DMS53 treated with DMSO at 0.1 percent for 48 hours (cell line): ENCODE measurements at regions not wholly inside any gene's neighbourhood (a gene's known extent, or its start where the extent isn't known, plus 50 kb on each side); places are given as distances from the start of the nearest gene placed in this dataset.
"Not testable (repeated sequence)": the region's sequence is repeated elsewhere in the genome, so short reads cannot be mapped to it uniquely, and the experiment has no call there.

ENCODE experiments used
- DNase-seq: peaks from one replicate; lab custom pipeline; 2025; ENCODE audit not compliant: unreplicated experiment; lab: John Stamatoyannopoulos, UW

DNA sequence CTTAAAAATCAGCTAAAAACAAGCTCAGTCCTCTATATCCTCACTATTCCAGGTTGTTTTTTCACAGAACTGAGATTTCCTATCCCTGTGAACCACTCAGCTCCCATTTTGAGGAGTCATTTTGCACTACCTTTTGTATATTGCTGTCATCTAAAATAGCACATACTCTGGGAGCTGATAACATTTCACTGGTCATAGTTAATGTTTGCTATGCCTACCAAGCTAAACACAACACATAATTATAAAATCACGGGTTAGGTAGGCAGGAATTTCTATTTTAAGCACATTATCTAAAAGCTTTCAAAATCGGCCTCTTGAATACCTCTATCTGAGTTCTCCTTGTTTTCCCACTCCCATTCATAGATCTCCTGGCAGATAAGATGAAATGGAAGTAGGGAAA, 882.0 kb upstream of the INTU start:
- no peak for DNase-seq

DNA sequence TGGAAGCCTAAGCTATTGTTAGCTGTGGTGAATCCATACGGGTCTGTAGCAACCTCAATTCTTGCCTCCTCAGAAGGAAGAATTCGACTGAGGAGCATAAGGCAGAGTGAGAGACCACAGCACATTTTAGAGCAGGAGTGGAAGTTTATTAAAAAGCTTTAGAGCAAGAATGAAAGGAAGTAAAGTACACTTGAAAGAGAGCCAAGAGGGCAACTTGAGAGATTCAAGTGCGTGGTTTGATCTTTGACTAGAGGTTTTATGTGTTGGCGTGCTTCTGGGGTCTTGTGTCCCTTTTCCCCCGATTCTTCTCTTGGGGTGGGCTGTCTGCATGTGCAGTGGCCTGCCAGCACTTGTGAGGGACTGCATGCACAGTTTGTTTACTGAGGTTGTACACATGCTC, 880.6 kb upstream of the INTU start:
- no peak for DNase-seq

DNA sequence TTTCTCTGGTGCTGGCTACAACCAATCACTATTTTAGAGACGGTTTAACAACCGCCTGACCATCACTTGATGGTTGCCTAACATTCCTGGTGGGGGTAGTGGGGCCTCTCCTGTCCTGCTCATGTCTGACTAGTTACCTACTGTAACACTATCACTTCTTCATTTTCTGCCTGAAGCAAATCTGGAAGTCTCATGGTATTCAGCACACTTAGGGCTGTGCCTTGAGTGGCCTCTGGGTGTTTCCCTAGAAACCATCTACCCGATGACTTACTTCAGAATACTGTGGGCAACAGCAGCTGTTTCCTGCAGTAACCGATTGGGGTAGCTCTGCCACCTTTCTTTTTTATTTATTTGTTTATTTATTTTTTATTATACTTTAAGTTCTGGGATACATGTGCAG, 880.1 kb upstream of the INTU start:
- no peak for DNase-seq

DNA sequence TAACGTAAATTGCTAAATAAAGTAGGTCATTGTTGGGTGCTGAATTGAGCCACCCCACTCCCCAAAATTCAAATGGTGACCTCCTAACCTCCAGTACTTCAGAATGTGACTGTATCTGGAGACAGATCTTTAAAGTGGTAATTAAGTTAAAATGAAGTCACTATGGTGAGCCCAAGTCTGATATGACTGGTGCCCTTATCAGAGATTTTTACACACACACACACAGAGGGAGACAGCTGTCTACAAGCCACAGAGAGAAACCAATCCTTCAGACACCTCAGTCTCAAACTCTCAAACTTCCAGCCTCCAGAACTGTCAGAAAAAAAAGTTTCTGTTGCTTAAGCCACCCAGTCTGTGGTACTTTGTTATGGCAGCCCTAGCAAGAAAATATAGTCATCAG, 879.2 kb upstream of the INTU start:
- DNase-seq, result no peak

DNA sequence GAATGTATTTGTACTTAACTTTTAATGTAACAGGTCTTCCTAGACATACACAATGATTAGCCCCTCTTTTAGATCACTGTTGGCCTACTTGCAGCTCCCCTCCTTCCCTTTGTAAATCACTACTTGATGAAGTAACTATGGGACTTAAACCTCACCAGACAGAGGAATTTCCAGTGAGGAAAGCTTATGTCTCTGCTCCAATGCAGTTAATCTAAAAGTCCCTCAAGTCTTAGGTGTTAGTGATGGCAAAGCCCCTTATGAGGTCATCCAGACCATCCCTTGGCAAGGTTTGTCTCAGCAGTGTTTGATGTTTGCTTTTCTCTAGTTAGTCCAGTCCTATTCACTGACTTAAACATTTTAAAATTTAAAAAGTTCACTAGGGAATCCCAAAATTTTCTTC, 877.3 kb upstream of the INTU start:
- no peak for DNase-seq

DNA sequence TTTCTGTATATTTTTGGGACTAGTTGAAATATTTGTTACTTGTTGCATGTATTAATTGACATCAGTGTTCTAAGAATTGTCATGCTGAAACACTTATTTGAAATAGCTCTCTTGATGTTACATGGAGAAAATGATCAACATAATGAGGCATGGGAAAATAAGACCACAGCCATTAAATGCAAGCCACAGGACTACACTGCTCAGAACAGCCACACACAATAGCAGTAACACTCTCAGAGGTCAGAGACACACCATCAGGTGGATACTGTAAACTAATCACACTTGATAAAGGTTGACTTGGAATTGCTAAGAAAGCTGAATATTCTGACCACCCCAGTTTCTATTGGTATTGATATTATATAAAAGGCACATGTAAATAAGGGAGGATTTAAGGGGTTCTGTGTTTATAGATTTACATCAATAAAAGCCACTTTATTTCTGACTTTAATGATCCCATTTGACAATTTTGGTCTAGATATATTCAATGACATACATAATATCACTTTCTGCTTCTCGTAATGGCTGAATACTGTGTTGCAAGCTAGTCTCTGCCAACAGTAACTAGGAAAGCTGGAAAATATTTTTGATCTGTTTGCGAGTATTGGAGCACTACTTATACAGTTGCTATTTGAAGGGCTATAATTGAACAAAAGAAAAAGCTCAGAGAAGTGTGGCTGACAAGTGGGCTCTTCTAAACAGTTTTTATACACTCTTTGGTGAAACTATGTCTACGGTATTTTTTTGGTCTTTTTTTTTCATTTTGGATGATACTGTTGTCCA, 876.5 kb upstream of the INTU start:
- DNase-seq, result no peak

DNA sequence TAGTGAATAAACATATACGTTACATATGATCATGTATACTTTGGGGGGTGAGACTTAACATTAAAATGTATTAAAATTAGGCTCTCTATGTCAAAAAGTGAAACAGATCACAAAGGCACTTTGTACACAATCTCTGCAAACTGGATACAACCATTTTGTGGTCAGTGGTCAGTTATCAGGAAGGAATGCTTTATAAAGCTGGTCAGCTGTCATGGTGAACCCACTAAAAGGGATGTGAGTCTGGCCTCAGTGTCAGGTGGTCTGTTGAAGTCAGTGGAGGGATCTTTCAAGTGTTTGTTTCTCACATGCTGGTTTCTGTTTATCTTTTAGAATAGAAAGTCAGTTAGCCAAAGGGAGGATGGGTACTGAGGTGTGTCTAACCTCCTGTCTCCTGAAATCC, 875.5 kb upstream of the INTU start:
- no peak for DNase-seq

DNA sequence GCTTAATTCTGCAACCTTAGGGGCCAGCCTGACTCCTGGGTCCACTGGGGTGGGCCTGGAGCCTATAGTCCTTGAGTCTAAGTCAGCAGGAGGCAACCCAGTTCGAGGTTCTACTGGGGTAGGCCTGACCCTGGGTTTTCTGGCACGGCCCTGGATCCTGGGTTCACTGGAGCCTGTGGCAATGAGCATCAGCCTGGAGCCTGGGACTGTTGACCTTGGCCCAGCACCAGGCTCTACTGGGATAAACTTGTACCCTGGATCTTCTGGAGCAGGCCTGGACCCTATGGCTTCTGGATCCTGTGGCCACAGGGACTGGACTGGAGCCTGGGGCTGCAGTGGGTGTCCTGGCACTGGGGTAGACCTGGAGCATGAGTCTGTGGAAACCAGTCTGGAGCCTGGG, 874.3 kb upstream of the INTU start:
- no peak for DNase-seq

DNA sequence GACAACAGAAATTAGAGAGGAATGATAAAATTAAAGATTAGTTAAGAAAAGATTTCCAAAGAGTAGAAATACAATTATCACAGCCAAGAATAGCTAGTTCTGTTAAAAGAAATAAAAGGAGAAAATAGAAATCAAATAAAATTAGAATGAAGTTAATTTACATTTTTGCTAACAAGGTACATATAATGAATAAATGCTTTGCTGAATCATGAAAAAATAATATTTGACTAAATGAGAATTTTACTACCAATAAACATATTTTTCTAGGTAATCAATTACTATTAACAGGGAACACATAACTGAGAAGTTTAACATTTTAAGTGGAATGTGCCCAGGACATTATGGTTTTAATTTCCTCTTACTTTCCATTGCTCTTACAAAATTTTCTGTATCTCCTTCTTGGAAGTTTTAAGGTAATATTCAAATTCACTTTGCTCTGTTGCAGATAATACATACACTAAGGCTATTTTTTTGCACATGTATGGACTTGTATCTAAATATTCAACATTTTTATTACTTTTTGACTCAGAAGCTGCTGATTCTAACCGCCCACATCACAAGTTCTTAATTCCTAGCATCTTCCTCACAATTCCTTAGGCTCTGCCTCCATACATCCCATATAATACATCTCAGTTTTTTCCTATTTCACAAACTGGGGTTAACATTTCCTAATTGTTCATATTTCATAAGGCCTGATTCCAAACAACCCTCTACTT, 870.7 kb upstream of the INTU start:
- DNase-seq, result no peak

DNA sequence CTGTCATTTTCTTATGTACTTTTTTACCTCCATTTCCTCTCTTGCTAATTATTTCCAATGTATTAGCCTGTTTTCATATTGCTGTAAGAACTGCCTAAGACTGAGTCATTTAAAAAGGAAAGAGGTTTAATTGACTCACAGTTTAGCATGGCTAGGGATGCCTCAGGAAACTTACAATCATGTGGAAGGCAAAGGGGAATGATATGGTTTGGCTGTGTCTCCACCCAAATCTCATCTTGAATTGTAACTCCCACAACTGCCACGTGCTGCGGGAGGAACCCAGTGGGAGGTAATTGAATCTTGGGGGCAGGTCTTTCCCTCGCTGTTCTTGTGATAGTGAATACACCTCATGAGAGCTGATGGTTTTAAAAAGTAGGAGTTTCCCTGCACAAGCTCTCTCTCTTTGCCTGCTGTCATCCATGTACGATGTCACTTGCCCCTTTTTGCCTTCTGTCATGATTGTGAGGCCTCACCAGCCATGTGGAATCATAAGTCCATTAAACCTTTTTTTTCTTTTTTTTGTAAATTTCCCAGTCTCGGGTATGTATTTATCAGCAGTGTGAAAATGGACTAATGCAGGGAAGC, 870.0 kb upstream of the INTU start:
- DNase-seq, result no peak

DNA sequence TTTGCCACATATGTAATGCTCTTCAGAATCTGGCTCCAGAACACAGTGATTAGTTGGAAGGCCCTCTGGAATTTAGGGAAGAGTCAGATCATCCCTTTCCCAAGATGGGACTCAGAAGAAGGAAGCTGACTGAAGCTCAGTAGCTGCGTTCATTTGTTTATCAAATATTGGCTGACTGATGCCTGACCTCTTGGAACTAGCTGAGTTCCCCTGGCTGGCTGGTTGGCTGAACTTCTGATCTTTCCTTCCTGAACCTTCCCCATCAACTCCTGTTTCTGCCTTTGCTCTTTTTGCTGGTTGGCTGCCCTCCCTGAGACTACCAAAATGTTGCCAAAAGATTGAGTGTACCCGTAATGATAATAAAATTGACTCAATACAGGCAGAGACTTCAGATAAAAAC, 866.5 kb upstream of the INTU start:
- DNase-seq, result no peak

DNA sequence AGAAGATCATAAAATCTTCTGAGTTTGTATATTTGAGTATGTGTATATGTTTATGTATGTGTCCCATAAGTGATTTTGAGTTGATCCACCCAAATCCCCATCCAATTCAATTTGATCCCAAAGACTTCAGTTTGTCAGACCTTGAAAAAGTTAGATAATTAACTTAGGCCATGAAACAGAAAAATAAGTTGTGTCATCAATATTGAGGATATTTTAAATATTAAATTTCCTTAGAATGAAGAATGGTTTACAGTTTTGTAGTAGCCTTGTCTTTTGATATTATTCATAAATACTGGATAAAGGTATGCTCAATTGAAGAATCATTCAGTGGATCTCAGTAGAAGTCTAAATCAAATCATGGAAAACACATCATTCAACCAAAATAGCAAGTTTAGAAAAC, 864.4 kb upstream of the INTU start:
- no peak for DNase-seq

DNA sequence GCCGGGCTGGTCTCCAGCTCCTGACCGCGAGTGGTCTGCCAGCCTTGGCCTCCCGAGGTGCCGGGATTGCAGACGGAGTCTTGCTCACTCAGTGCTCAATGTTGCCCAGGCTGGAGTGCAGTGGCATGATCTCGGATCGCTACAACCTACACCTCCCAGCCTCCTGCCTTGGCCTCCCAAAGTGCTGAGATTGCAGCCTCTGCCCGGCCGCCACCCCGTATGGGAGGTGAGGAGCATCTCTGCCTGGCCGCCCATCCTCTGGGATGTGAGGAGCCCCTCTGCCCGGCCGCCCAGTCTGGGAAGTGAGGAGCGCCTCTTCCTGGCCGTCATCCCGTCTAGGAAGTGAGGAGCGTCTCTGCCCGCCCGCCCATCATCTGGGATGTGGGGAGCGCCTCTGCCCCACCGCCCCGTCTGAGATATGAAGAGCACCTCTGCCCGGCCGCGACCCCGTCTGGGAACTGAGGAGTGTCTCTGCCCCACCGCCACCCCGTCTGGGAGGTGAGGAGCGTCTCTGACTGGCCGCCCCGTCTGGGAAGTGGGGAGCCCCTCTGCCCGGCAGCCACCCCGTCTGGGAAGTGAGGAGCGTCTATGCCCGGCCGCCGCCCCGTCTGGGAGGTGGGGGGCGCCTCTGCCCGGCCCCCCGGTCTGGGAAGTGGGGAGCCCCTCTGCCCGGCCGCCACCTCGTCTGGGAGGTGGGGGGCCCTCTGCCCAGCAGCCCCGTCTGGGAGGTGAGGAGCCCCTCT, 861.8 kb upstream of the INTU start:
- not testable (repeated sequence) for DNase-seq

DNA sequence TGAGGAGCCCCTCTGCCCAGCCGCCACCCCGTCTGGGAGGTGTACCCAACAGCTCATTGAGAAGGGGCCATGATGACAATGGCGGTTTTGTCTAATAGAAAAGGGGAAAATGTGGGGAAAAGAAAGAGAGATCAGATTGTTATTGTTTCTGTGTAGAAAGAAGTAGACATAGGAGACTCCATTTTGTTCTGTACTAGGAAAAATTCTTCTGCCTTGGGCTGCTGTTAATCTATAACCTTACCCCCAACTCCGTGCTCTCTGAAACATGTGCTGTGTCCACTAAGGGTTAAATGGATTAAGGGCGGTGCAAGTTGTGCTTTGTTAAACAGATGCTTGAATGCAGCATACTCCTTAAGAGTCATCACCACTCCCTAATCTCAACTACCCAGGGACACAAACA, 861.1 kb upstream of the INTU start:
- DNase-seq, result not testable (repeated sequence)

DNA sequence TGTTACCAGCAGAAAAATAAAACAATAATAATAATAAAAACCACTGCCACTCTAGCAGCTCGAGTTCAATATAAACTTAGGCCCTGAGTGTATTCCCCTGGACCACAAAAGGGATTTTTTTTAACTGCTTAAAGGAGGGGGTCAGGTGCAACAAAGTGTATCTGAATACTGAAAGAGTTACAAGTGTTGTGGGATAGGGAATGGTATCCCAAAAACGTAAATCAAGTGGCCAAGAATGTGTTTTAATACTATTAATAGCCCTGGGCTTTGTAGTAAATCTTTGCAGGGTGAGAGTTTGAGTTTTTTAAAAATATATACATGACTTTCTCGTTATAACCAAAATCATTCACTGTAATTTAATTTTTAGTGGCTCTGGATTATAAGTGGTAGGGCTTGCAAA, 860.1 kb upstream of the INTU start:
- no peak for DNase-seq

DNA sequence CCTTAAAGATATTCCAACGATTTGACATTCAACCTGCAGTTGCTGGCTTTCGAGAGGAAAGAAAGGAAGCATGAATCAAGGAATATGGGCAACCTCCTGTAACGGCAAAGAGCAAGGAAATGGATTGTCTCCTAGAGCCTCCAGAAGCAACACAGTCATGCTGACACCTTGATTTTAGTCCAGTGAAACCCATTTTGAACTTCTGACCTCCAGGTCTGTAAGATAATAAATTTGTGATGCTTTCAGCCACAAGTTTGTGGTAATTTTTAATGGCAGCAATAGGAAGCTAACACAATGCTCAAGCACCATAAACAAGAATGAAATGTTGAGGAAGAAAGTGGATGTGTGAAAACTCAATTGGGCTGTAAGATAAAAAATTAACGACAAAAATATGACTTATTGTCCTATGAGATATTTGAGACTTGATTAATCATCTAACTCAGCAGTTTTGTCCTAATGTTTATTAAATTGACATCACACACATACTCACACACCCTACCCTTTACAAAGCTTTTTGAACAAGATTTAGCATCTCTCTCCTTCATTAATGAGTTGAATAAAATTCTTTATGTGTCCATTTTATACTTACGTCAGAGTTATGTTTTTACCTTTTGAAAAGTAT, 857.2 kb upstream of the INTU start:
- no peak for DNase-seq

DNA sequence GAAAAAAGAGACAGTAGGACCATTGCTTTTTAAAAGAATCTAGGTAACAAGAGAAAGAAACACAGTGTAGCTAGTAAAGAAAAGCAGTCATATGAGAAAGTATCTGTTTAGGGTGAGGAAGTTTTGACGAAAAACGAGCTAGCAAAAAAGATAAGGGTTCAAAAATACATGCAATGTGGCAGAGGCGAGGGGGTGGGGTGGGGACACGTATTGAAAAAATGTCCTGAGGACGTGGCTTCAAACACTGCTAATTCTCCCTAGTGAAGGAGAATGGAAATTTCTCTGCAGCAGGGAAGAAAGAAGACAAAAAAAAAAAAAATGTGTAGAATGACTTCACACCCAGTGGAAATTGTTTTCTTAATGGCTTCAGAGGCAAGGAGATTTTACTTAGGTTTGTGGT, 856.4 kb upstream of the INTU start:
- no peak for DNase-seq

DNA sequence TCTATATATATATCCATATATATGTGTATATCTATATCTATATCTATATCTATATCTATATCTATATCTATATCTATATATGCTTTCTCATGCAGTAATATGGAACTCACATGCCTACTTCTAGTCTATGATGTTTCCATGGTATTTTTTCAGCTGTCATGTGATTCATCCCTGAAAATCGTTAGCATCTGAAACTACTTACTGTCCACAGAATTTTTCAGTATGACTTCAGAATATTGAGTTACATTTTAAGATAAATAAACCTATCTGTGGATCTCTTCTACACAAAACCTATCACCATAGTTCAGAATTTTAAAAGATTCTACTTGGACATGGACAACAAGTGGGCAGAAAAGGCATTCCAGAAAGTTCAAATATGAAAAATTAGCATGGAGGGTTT, 855.1 kb upstream of the INTU start:
- DNase-seq, result no peak

DNA sequence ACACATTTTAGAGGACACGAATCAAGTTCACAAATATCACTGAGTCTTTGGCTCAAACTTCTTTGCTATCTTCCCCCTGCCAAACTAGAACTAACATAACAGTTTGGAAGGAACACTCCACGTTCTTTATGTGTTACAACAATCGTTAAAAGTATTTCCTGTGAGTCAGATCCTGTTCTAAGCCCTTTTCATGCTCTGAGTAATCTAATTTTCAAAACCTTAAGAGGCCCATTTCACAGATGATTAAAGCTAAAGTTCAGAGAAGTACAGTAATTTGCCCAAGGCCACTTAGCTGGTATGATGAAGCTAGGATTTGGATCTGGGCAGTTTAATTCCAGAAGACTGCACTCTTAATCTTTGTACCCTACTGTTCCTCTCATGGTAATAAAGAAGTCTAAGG, 854.4 kb upstream of the INTU start:
- no peak for DNase-seq

DNA sequence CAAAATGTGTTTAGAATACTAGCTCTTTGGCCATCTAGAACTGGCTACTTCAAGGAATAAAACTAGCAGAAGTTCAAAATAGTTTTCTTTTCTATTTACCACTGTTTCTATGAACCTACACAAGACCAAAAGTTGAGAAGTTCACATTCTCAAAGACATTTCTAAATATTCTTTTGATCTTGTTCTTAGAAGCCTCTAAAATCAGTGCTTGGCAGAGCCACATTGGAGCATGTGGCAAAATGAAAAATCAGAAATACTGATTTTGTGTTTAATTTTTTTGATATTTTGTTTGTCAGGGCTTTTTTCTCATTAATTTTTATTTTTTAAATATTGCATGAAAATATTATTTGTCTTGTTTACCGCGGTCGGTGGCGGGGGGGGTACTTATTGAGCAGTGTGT, 853.8 kb upstream of the INTU start:
- DNase-seq, result no peak

DNA sequence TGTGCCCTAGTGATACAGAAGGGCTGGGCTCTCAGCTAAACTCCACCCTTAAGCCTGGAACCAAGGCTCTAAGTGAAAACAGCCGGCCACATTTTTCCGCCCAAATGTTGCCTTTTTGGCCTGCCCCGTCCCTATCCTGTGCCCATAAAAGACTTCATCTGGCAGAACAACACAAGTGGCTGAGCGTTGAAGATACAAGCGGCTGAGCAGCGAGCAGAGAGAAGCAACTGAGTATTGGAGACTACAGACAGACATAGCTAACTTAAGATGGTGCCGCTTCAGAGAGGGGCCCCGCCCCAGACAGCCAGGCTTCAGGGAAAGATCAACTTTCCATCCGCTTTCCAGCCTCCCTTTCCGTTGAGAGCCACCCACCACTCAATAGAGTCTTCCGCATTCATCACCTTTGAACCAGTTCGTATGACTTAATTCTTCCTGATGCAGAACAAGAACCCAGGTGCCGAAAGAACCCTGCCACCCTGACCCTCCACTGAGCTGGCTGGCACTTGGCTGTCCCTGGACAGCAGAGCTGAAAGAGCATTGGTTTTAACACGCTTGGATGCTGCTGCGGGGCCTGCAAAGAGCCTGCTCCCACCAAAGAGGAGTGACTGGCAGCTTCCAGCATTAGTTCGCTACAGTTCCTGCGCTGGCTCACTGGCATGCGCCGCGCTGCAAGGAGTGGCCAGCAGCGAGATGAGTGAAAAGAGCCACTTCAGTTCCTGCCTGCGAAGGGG, 853.2 kb upstream of the INTU start:
- DNase-seq, result no peak
